ENCODE measurements at regions not wholly inside any gene's neighbourhood (a gene's known extent, or its start where the extent isn't known, plus 50 kb on each side); places are given as distances from the start of the nearest gene placed in this dataset.
"Not testable (repeated sequence)": the region's sequence is repeated elsewhere in the genome, so short reads cannot be mapped to it uniquely, and the experiment has no call there.

- DNase-seq (ENCODE audit: low read depth in 2 of 2), result peak in 1 of 2 donors; percentile 63
- H3K4me3 ChIP-seq (replicated peaks in 1 of 2; ENCODE audit: low read depth in 2 of 2, low read length in 2 of 2), result no peak overlapping the region
- no peak for TF ChIP-seq CTCF (IDR thresholded peaks at IDR 0.05; ENCODE audit: low read depth, low read length)
Measured at GRCh38 chr12:65668981-65669695, 155.1 kb upstream of the HMGA2 start.

GRCh38 chr12:65670775-65671174 is 153.5 kb upstream of the HMGA2 start:
- H3K4me3 ChIP-seq (replicated peaks in 1 of 2; ENCODE audit: low read depth in 2 of 2, low read length in 2 of 2), result no peak overlapping the region
- no peak for TF ChIP-seq CTCF (IDR thresholded peaks at IDR 0.05; ENCODE audit: low read depth, low read length)
- peak in 1 of 2 donors; percentile 53 for DNase-seq (ENCODE audit: low read depth in 2 of 2)

GRCh38 chr12:65672441-65672840 is 151.8 kb upstream of the HMGA2 start:
- no peak overlapping the region for H3K4me3 ChIP-seq (replicated peaks in 1 of 2; ENCODE audit: low read depth in 2 of 2, low read length in 2 of 2)
- no peak for TF ChIP-seq CTCF (IDR thresholded peaks at IDR 0.05; ENCODE audit: low read depth, low read length)
- DNase-seq (ENCODE audit: low read depth in 2 of 2), result no peak

GRCh38 chr12:65673156-65673690 is 151.1 kb upstream of the HMGA2 start:
- DNase-seq (ENCODE audit: low read depth in 2 of 2), result peak in 1 of 2 donors; percentile 23
- TF ChIP-seq CTCF (IDR thresholded peaks at IDR 0.05; ENCODE audit: low read depth, low read length), result no peak
- no peak overlapping the region for H3K4me3 ChIP-seq (replicated peaks in 1 of 2; ENCODE audit: low read depth in 2 of 2, low read length in 2 of 2)

GRCh38 chr12:65673732-65674131 is 150.6 kb upstream of the HMGA2 start:
- DNase-seq (ENCODE audit: low read depth in 2 of 2), result peak; percentile 61 to 70
- H3K4me3 ChIP-seq (replicated peaks in 1 of 2; ENCODE audit: low read depth in 2 of 2, low read length in 2 of 2), result no peak overlapping the region
- TF ChIP-seq CTCF (IDR thresholded peaks at IDR 0.05; ENCODE audit: low read depth, low read length), result no peak

- TF ChIP-seq CTCF (IDR thresholded peaks at IDR 0.05; ENCODE audit: low read depth, low read length), result no peak
- no peak overlapping the region for H3K4me3 ChIP-seq (replicated peaks in 1 of 2; ENCODE audit: low read depth in 2 of 2, low read length in 2 of 2)
- peak in 1 of 2 donors; percentile 25 for DNase-seq (ENCODE audit: low read depth in 2 of 2)
Measured at GRCh38 chr12:65675141-65675621, 149.1 kb upstream of the HMGA2 start.

GRCh38 chr12:65678172-65678571 is 146.1 kb upstream of the HMGA2 start:
- not testable (repeated sequence) for DNase-seq (ENCODE audit: low read depth in 2 of 2); H3K4me3 ChIP-seq (replicated peaks in 1 of 2; ENCODE audit: low read depth in 2 of 2, low read length in 2 of 2)
